HG02870 (cell line): ENCODE measurements at regions not wholly inside any gene's neighbourhood (a gene's known extent, or its start where the extent isn't known, plus 50 kb on each side); places are given as distances from the start of the nearest gene placed in this dataset.
"Not testable (repeated sequence)": the region's sequence is repeated elsewhere in the genome, so short reads cannot be mapped to it uniquely, and the experiment has no call there.

Experiments used
- ATAC-seq: cut with Tn5 transposase; IDR thresholded peaks from one replicate; pipeline ENCODE4 v1.9.1; 2021; ENCODE audit warnings: mild to moderate bottlenecking, moderate library complexity; ENCODE audit not compliant: unreplicated experiment

DNA sequence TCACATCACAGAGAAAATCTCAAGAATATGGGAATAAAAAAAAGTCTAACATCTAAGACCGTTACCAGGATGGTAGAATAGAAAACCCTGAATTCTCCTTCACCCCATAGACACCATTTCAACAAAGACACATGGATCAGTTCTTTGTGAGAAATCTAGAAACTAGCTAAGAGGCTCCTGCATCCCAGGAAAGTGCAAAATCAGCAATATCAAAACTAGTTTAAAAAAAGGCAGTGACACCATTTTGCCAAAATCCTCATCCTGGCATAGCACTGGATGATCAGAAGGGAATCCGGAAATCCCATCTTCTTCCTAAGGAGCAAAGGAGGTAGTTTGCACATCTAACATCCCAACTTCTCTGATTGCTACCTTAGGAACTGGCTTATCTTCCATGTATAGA is 88.9 kb upstream of the MAGEE2 start:
- no peak for ATAC-seq

DNA sequence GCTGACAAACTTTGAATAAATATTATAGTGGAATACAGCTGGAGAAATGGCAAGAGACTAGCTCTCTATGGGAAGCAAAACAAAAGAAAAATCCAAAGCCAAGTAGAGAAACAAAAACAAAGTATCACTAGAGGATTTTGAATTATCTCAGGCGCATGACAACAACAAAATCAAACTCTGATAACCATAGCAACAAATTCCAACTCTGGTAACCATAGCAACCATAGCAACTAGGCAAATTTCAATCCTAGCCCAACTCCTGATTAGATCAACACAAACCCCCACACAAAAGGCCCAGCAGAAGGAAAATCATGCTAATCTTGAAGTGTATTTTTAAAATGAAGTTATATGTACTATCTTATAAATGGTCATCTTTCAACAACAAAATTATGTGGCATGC is 98.4 kb upstream of the MAGEE2 start:
- no peak for ATAC-seq

DNA sequence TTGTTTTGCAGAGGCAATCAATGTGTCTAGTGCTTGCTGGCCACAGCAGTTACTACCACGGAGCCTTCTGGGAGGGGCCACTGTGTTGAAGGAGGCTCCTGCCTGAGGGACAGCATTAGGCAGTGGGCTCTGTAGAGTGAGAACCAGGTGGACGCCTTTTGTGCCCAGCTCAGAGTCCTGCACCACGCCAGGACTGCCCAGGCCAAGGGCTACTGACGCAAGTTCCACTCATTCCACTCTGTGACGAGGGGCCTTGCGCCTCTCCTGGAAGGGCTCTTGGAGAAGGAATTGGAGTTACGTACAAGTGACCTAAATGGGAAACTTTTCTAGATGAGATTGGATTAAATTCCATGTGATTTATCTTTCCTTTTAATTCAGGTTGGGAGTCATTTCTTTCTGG is 102.8 kb upstream of the MAGEE2 start:
- ATAC-seq = no peak

DNA sequence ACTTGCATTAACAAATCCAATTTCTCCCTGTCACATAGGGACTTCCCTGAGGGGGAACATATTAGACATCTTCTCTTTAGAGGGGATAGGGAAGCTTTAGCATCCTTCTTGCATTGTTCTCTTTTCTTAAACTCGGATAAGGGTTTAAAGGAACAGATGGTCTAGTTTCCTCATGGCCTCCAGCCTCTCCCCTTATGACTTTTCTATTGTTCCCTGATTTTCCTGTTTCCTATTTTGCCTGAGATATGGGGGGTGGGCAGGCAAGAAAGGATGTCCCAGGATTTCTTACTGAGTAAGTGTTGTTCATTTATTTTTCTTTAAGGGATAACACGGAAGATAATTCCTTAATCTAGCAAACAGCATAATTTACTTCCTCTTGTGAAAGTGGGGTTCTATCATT is 107.7 kb upstream of the MAGEE2 start:
- ATAC-seq = no peak

DNA sequence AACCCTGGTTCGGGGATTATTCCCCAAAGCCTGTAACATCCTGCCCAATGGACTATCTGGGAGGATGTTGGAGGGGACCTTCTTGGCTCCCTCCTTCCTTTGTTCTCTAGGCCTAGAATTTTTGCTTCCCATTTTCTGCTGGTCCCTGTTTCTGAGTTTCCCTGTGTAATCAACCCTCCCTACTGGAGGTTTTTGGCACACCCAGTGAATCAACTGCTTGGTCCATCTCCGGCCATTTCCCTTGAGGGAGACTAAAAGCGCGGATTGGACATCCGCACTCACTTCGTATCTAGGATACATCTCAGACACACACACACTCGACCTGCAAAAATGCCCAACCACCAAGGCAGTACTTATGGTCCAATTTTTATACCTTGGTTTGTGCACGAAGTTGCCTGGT is 108.2 kb upstream of the MAGEE2 start:
- ATAC-seq = no peak

DNA sequence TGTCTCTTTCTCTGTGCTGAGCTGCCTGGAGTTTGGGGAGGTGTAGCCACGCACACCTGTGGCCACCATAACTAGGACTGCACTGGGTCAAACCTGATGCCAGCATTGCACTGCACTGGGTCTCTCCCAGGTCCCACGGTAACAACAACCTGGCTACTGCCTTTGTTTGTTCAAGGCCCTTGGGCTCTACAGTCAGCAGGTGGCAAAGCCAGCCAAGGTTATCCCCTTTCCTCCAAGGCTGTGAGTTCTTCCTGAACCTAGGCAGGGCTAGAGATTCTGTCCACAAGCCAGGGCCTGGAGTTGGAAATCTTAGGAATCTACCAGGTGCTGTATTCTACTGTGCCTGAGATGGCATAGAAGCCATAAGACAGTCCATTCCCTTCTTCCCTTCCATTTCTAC is 126.7 kb upstream of the MAGEE2 start:
- no peak for ATAC-seq

DNA sequence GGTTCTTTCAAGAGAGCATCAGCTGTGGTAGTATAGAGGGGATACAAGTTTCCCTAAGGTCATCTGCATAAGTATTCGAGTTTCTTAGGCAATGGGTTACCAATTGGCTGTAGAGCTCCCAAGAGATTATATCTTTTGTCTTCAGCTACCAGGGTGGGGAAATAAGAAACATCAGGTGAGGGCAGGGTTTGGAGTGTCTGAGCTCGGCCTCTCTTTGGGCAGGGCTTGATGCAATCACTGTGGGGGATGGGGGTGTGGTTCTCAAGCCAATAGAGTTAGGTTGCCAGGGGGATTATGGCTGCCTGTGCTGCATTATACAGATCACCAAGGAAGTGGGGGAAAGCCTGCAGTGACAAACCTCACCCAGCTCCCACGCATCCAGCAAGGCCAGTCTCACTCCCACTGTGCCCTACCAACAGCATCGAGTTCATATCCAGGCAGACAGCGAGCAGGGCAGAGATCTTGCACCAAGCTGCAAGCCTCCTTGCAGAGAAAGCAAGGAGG is 172.1 kb upstream of the MAGEE2 start:
- no peak for ATAC-seq

DNA sequence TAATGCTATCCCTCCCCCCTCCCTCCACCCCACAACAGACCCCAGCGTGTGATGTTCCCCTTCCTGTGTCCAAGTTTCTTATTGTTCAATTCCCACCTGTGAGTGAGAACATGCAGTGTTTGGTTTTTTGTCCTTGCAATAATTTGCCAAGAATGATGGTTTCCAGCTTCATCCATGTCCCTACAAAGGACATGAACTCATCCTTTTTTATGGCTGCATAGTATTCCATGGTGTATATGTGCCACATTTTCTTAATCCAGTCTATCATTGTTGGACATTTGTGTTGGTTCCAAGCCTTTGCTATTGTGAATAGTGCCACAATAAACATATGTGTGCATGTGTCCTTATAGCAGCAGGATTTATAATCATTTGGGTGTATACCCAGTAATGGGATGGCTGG is 176.3 kb upstream of the MAGEE2 start:
- not testable (repeated sequence) for ATAC-seq

DNA sequence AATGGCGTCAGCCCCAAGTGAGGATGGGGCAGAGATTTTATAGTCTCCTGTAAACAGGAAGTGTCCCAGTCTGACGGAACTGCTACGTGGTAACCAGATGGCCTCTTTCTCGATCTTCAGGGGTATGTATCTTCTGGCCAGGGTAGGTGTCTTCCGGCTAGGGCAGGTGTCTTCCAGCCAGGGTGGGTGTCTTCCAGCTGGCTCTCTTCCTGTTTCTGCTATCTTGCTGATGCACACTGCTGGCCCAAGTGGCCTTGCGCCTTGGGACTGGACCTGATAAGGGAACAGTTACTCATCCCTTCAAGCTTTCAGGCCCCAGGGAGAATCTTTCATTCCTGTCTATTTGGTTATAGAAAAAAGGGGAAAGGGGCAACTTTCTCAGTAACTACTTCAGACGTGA is 178.7 kb upstream of the MAGEE2 start:
- ATAC-seq = no peak

DNA sequence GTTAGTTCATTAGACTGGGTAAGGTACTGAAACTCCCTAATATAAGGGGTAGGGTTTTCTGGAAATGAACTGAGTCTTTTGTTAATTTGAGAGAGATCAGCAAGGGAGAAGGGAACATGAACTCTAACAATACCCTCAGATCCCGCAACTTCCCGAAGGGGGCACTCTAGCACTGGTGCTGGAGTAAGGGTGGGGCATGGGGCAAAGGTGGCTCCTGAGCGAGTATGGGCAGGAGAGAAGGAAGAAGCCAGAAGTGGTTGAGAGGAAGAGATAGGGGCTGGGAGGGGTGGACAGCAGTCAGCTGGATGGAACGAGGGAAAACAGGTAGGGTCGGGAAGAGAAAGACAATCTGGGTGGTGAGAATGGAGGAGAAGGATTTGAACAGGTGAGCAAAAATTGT is 183.2 kb upstream of the MAGEE2 start:
- ATAC-seq = no peak

DNA sequence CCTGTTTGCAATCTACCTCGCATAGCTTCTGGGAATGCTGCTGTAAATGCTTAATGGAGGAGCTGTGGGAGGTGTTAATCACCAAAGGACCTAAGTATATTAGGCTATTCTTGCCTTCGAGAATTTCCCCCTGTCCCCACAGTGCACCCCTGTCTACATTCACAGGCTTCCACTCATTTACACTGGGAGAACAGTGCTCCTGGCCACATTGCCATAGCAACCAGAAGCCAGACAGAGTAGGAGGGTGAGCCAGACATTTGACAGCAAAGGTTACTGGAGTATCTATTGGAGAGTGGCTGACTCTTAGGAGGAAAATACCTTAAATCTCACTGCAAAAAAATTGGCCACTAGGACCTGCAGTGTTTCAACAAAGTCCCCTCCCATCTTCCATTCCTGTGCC is 185.9 kb upstream of the PBDC1 start:
- ATAC-seq = no peak

DNA sequence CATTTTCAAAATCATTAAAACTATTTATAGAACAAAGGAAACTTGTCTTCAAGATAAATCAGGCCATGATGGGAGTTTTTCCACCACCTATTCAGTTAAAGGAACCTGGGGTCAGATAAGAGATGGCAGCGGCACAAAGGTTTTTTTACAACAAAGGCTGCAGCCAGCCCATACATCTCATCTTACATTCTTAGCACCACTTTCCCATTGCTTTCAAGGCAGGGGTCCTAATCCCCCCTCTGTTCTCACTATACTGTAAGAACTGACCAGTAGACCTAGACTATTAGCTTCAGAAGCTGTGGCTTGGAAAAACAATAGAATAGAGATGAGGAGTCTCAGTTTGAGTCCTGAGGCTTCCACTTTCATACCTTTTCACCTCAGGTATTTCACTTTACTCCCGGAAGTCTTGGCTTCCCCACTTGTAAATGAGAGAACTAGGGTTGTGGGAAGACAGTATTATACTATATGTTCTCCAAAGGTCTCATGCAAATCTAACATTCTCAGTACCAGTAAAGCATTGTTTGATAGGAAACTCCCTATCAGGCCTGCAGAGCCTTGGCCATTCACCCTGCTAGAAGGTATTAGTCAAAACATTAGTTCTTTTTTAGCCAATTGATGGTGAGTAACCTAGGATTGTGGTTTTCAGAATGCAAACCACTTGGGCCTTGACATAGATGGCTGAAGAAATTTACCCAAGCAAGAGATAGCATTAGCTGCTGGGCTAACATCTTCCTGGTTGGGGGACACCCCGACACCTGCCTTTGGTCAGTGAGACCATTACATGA is 182.9 kb upstream of the PBDC1 start:
- peak; percentile 86 for ATAC-seq

DNA sequence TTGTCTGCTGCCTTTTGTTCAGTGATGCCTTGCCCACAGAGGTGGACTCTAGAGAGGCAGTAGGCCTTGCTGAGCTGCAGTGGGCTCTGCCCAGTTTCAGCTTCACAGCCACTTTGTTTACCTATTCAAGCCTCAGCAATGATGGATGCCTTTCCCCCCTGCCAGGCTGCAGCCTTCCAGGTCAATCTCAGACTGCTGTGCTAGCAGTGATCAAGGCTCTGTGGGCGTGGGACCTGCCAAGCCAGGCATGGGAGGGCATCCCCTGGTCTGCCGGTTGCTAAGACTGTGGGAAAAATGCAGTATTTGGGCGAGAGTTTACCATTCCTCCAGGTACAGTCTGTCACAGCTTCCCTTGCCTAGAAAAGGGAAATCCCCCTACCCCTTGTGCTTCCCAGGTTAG is 175.2 kb upstream of the PBDC1 start:
- ATAC-seq = no peak

DNA sequence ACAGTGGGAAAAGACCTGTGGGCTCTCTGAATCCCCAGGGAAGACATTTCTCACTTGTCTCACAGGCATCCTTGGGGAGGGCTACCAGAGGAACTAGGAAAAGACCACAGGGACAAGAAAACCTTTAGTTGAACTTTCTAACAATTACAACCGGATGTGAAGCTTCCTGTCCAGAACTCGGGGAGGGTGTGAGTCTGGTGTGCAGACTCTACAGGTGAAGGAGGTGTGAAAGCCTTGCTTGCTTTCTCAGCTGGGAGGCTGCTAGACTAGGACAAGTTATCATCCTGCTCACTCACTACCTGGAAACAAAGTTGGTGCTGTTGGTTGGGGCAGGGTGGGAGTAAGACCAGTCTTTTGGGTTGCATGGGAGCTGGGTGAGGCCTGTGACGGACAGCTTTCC is 158.5 kb upstream of the PBDC1 start:
- no peak for ATAC-seq

DNA sequence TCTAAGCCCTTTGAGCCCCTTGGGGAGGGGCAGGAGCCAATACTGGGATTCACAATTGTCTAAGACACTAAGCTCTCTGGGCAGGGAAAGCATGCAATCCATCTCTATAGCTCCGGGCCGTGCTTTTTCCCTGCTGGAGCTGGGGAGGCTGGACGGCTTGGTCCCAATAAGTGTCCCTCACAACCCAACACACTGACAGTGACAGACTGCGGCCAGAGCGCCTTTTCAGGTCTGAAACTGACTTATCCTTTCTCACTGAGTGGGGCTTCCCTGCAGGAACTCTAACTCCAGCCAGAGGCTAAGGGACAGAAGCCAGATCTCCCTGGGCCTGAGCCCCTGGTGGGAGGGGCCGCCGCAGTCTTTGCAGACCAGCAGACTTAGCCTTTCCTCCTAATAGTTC is 146.6 kb upstream of the PBDC1 start:
- no peak for ATAC-seq

DNA sequence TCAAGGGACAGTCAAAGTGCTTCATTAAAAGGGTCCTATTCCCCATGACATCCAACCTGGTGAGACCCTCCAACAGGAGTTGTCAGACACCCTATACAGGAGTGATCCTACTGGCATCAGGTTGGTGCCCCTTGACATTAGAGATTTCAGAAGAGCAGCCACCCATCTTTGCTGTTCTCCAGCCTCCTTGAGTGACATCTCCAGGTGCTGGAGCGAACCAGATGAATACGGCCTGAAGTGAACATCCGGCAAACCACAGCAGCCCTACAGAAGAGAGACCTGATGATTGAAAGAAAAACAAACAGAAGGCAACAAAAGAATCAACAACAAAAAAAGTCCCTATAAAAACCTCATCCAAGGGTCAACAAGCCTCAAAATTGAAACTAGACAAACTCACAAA is 146.1 kb upstream of the PBDC1 start:
- ATAC-seq = no peak

DNA sequence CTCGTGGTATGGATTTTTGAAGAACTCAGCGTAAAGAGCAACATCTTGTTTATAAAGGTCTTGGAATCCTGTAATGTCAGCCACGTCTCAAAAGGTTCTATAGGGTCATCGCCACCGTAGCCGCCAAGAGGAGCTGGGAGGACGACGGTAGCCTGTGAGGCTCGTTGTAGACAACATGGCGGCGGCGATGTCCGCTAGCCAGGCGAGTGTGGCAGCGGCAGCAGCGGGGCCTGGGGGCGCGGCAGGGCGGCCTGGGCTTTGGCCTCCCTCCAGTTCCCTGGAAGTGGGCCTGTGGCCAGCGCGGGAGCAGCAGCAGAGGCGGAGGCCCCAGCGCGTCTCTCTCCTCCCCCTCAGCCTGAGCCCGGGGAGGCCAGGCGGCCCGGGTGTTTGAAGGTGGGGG is 143.5 kb upstream of the PBDC1 start:
- no peak for ATAC-seq

DNA sequence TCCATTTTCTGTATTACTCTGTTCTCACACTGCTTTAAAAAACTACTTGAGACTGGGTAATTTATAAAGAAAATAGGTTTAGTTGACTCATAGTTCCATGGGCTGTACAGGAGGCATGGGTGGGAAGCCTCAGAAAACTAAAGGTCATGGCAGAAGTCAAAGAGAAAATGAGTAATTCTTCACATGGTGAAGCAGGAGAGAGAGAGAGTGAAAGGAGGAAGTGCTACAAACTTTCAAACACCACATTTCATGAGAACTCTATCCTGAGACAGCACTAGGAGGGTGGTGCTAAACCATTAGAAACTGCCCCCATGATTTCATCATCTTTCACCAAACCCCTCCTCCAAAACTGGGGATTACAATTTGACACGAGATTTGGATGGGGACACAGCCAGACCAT is 108.0 kb upstream of the PBDC1 start:
- ATAC-seq = no peak

DNA sequence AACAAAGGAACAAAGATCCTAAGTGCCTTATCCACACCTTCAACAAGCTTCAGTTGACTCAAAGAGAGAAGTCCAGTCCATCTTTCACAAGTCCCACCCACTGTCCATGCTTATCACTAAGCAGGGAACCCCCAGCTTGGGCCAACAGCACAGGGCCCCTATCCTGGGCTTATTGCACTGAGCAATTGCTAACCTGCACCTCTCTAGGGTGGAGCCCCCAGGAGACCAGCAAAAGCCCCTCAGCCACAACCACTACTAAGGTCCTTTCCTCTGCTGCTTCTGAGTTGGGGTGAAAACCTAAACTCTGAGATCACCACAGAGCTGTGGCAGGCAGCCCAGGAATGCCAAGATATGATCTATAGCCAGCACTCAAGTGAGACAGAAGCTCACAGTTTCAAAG is 96.7 kb upstream of the PBDC1 start:
- ATAC-seq = no peak

DNA sequence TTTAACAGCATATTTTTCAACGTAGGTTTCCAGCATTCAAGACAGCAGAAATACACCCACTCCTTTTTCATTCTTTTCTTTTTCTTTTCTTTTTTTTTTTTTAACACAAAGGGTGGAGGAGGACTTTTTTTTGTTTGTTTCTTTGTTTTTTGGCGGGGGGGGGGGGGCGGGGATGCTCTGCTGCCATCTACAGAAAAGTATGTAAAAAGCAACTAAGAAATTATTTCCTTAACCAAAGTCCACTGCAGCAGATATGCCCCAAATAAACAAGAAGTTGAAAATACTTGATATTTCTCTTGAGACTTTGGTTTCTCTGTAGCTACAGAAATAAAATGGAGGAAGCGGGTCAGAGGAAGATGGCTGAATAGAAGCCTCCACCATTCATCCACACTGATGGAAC is 63.2 kb upstream of the PBDC1 start:
- no peak for ATAC-seq
